ENCODE measurements at regions not wholly inside any gene's neighbourhood (a gene's known extent, or its start where the extent isn't known, plus 50 kb on each side); places are given as distances from the start of the nearest gene placed in this dataset.

DNA sequence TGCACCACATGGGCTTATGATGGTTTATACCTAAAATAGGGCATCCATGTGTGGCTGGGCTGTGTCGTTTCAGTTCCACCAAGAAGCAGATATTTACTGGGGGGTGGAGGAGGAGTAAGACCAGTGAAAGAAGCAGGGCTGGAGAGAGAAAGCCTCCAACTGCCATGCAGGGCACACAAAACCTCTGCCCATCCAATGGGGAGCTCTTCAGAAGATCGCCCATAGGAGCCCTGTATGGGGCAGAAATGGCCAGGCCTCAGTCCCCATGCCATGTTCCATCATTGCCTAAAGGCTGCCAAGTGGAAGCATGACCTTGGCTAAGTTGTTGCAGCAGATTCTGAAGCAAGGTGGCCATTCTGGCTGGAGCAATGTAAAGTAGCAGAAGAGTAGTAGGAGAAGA, 277.0 kb downstream of the MEX3B start:
- TF ChIP-seq POLR2A (IDR thresholded peaks at IDR 0.05), result no peak
- TF ChIP-seq, protein P1, sequence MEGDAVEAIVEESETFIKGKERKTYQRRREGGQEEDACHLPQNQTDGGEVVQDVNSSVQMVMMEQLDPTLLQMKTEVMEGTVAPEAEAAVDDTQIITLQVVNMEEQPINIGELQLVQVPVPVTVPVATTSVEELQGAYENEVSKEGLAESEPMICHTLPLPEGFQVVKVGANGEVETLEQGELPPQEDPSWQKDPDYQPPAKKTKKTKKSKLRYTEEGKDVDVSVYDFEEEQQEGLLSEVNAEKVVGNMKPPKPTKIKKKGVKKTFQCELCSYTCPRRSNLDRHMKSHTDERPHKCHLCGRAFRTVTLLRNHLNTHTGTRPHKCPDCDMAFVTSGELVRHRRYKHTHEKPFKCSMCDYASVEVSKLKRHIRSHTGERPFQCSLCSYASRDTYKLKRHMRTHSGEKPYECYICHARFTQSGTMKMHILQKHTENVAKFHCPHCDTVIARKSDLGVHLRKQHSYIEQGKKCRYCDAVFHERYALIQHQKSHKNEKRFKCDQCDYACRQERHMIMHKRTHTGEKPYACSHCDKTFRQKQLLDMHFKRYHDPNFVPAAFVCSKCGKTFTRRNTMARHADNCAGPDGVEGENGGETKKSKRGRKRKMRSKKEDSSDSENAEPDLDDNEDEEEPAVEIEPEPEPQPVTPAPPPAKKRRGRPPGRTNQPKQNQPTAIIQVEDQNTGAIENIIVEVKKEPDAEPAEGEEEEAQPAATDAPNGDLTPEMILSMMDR (IDR thresholded peaks at IDR 0.05), result no peak
- TF ChIP-seq EP300 (IDR thresholded peaks at IDR 0.05), result no peak
